ENCODE measurements at regions not wholly inside any gene's neighbourhood (a gene's known extent, or its start where the extent isn't known, plus 50 kb on each side); places are given as distances from the start of the nearest gene placed in this dataset.

- no peaks in the 10 kb centered on the region for H3K27me3 ChIP-seq (ENCODE audit: control insufficient read depth, insufficient read depth, low read length)
- H3K27ac ChIP-seq (ENCODE audit: low read length), result no peak overlapping the region
Measured at GRCh38 chr10:104563548-104563947, 77.5 kb upstream of the SORCS3 start.

DNA sequence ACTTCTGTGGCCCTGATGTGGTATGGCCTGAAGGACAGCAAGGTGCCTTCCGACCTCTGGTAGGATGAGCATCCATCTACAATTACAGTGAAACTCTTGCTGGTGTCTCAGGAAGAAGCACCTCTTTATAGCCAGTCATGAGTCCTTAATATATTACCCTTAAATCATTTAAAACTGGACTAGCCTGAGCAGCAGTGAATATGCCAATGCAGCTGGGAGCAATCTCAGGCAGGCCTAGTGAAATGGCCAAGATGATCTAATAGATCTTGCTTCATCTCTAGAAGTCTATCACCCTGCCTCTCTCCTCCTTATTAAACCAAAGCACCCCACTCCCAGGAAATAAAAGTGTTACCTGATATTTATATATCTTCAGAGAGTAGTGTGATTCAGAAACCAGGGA lies 66.7 kb upstream of the SORCS3 start:
- no CpG with 5 or more reads among the region's 1 CpG for WGBS (ENCODE audit: insufficient coverage, insufficient read length)
- Histone ChIP-seq H3K27me3 (ENCODE audit: control insufficient read depth, insufficient read depth, low read length) (no peaks in the 10 kb centered on the region), H3K4me1 (ENCODE audit: control insufficient read depth, insufficient read depth, low read length) (no peaks in the 10 kb centered on the region), H3K36me3 (ENCODE audit: control insufficient read depth, insufficient read depth, low read length) (no peaks in the 10 kb centered on the region), H3K9me3 (ENCODE audit: control insufficient read depth, insufficient read depth, low read length) (no peaks in the 10 kb centered on the region), H3K4me3 (ENCODE audit: low read length) (no peak overlapping the region), H3K27ac (ENCODE audit: low read length) (no peak overlapping the region)
- DNase-seq (ENCODE audit: low read depth, low spot score), result no peak

More at GRCh38 chr10:104563548-104563947, 77.5 kb upstream of the SORCS3 start:
- Histone ChIP-seq H3K36me3 (ENCODE audit: control insufficient read depth, insufficient read depth, low read length) (no peaks in the 10 kb centered on the region), H3K4me3 (ENCODE audit: low read length) (no peak overlapping the region), H3K9me3 (ENCODE audit: control insufficient read depth, insufficient read depth, low read length) (no peaks in the 10 kb centered on the region), H3K4me1 (ENCODE audit: control insufficient read depth, insufficient read depth, low read length) (no peaks in the 10 kb centered on the region)
- no peak for DNase-seq (ENCODE audit: low read depth, low spot score)

- Histone ChIP-seq H3K4me3 (ENCODE audit: low read length) (no peak overlapping the region), H3K4me1 (ENCODE audit: control insufficient read depth, insufficient read depth, low read length) (no peaks in the 10 kb centered on the region), H3K36me3 (ENCODE audit: control insufficient read depth, insufficient read depth, low read length) (no peaks in the 10 kb centered on the region), H3K9me3 (ENCODE audit: control insufficient read depth, insufficient read depth, low read length) (no peaks in the 10 kb centered on the region), H3K27ac (ENCODE audit: low read length) (no peak overlapping the region), H3K27me3 (ENCODE audit: control insufficient read depth, insufficient read depth, low read length) (no peaks in the 10 kb centered on the region)
- no peak for DNase-seq (ENCODE audit: low read depth, low spot score)
Measured at GRCh38 chr10:104574838-104575237, 66.3 kb upstream of the SORCS3 start.

DNA sequence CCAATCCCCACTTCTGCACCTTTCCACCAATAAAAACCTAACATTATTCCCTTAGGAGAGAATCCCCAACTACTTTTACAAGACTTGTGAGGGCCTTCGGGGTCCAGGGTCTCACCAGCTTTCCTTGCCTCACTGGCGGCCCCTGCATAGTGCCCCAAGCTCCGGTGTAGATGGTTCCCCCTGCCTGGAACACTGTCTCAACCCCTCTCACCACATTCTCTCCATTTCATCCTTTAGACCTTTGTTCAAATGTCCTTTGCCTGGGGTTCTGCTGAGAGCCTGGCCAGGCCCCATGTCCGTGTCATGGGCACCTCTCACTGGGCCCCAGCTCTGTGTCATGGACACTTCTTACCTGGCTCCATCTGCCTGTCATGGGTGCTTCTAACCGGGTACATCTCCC lies 64.5 kb upstream of the SORCS3 start:
- H3K9me3 ChIP-seq (ENCODE audit: control insufficient read depth, insufficient read depth, low read length), result no peaks in the 10 kb centered on the region
- no peaks in the 10 kb centered on the region for H3K36me3 ChIP-seq (ENCODE audit: control insufficient read depth, insufficient read depth, low read length)
- no peak for DNase-seq (ENCODE audit: low read depth, low spot score)
- H3K27me3 ChIP-seq (ENCODE audit: control insufficient read depth, insufficient read depth, low read length), result no peaks in the 10 kb centered on the region
- no peak overlapping the region for H3K27ac ChIP-seq (ENCODE audit: low read length)
- no CpG with 5 or more reads among the region's 5 CpGs for WGBS (ENCODE audit: insufficient coverage, insufficient read length)
- no peak overlapping the region for H3K4me3 ChIP-seq (ENCODE audit: low read length)
- no peaks in the 10 kb centered on the region for H3K4me1 ChIP-seq (ENCODE audit: control insufficient read depth, insufficient read depth, low read length)

DNA sequence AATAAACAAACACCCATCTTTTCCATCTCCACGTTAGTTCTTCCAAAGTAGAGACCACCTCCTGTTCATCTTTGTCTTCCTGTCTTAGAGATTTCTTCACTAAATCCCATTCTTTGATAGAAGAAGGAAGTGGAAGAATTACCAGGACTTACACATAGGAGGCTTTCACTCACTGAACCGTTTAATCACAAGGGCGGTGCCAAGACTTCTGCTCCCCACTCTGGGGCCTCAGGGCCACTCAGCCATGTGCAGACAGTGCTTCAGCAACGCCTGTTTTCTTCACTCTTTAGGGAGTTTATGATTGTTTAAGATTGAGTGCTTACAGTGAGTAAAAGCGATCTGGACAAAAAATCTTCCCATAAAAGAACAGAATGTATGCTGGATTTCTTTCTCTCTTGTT lies 63.9 kb upstream of the SORCS3 start:
- no peaks in the 10 kb centered on the region for H3K4me1 ChIP-seq (ENCODE audit: control insufficient read depth, insufficient read depth, low read length)
- no peaks in the 10 kb centered on the region for H3K36me3 ChIP-seq (ENCODE audit: control insufficient read depth, insufficient read depth, low read length)
- WGBS (ENCODE audit: insufficient coverage, insufficient read length), result no CpG with 5 or more reads among the region's 5 CpGs
- H3K27ac ChIP-seq (ENCODE audit: low read length), result no peak overlapping the region
- DNase-seq (ENCODE audit: low read depth, low spot score), result no peak
- H3K4me3 ChIP-seq (ENCODE audit: low read length), result no peak overlapping the region
- H3K27me3 ChIP-seq (ENCODE audit: control insufficient read depth, insufficient read depth, low read length), result no peaks in the 10 kb centered on the region
- H3K9me3 ChIP-seq (ENCODE audit: control insufficient read depth, insufficient read depth, low read length), result no peaks in the 10 kb centered on the region

- no peaks in the 10 kb centered on the region for H3K4me1 ChIP-seq (ENCODE audit: control insufficient read depth, insufficient read depth, low read length)
- no peak overlapping the region for H3K4me3 ChIP-seq (ENCODE audit: low read length)
- H3K36me3 ChIP-seq (ENCODE audit: control insufficient read depth, insufficient read depth, low read length), result no peaks in the 10 kb centered on the region
- H3K9me3 ChIP-seq (ENCODE audit: control insufficient read depth, insufficient read depth, low read length), result no peaks in the 10 kb centered on the region
- H3K27ac ChIP-seq (ENCODE audit: low read length), result no peak overlapping the region
- no peak for DNase-seq (ENCODE audit: low read depth, low spot score)
- no peaks in the 10 kb centered on the region for H3K27me3 ChIP-seq (ENCODE audit: control insufficient read depth, insufficient read depth, low read length)
- no CpG with 5 or more reads among the region's 12 CpGs for WGBS (ENCODE audit: insufficient coverage, insufficient read length)
Measured at GRCh38 chr10:104577861-104578521, 63.1 kb upstream of the SORCS3 start.

GRCh38 chr10:104578671-104579070 lies 62.4 kb upstream of the SORCS3 start:
- Histone ChIP-seq H3K9me3 (ENCODE audit: control insufficient read depth, insufficient read depth, low read length) (no peaks in the 10 kb centered on the region), H3K4me1 (ENCODE audit: control insufficient read depth, insufficient read depth, low read length) (no peaks in the 10 kb centered on the region), H3K27ac (ENCODE audit: low read length) (no peak overlapping the region), H3K36me3 (ENCODE audit: control insufficient read depth, insufficient read depth, low read length) (no peaks in the 10 kb centered on the region), H3K4me3 (ENCODE audit: low read length) (no peak overlapping the region), H3K27me3 (ENCODE audit: control insufficient read depth, insufficient read depth, low read length) (no peaks in the 10 kb centered on the region)
- DNase-seq (ENCODE audit: low read depth, low spot score), result no peak
- WGBS (ENCODE audit: insufficient coverage, insufficient read length), result no CpG with 5 or more reads among the region's 7 CpGs

DNA sequence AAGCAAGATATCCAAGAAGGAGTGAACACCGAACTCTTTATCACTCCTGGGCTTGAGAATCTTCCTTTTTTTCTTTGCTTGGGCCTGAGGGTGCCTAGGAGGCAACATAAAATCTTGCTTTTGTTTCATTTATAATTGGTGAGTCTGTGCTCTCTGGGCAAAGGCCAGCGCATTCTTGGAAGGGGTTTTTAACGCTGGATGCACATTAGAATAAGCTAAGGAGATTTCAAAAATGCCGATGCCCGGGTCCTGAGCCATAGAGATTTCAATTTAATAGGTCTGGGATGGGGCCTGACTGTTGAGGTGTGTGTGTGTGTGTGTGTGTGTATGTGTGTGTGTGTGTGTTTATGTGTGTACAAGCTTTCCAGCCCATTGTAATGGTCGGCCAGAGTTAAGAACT lies 62.0 kb upstream of the SORCS3 start:
- Histone ChIP-seq H3K27me3 (ENCODE audit: control insufficient read depth, insufficient read depth, low read length) (no peaks in the 10 kb centered on the region), H3K4me1 (ENCODE audit: control insufficient read depth, insufficient read depth, low read length) (no peaks in the 10 kb centered on the region), H3K27ac (ENCODE audit: low read length) (no peak overlapping the region), H3K4me3 (ENCODE audit: low read length) (no peak overlapping the region), H3K36me3 (ENCODE audit: control insufficient read depth, insufficient read depth, low read length) (no peaks in the 10 kb centered on the region), H3K9me3 (ENCODE audit: control insufficient read depth, insufficient read depth, low read length) (no peaks in the 10 kb centered on the region)
- WGBS (ENCODE audit: insufficient coverage, insufficient read length), result no CpG with 5 or more reads among the region's 6 CpGs
- DNase-seq (ENCODE audit: low read depth, low spot score), result no peak

DNA sequence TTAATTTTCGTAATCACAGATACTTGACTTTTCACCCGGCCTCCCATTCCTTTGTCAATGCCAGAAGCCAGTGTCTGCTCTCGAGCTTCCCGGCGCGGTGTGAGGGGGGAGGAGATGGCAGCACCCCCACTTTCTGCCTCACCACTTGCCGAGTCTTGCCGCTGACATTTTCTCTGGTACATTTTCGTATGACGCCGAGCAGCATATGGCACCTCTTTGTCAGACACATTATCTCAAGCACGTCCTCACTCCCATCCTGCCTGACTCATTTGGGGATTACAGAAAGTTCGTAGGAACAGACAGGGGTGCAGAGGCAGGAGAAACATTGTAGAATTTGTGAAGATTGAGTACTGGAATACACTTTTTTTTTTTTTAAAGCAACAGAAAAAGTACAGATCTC lies 60.8 kb upstream of the SORCS3 start:
- no CpG with 5 or more reads among the region's 13 CpGs for WGBS (ENCODE audit: insufficient coverage, insufficient read length)
- no peak overlapping the region for H3K27ac ChIP-seq (ENCODE audit: low read length)
- no peaks in the 10 kb centered on the region for H3K36me3 ChIP-seq (ENCODE audit: control insufficient read depth, insufficient read depth, low read length)
- no peak overlapping the region for H3K4me3 ChIP-seq (ENCODE audit: low read length)
- H3K27me3 ChIP-seq (ENCODE audit: control insufficient read depth, insufficient read depth, low read length), result no peaks in the 10 kb centered on the region
- no peaks in the 10 kb centered on the region for H3K9me3 ChIP-seq (ENCODE audit: control insufficient read depth, insufficient read depth, low read length)
- no peaks in the 10 kb centered on the region for H3K4me1 ChIP-seq (ENCODE audit: control insufficient read depth, insufficient read depth, low read length)
- DNase-seq (ENCODE audit: low read depth, low spot score), result no peak

- H3K4me1 ChIP-seq (ENCODE audit: control insufficient read depth, insufficient read depth, low read length), result no peaks in the 10 kb centered on the region
- DNase-seq (ENCODE audit: low read depth, low spot score), result peak; percentile 57
- no peaks in the 10 kb centered on the region for H3K36me3 ChIP-seq (ENCODE audit: control insufficient read depth, insufficient read depth, low read length)
- H3K9me3 ChIP-seq (ENCODE audit: control insufficient read depth, insufficient read depth, low read length), result no peaks in the 10 kb centered on the region
- no peak overlapping the region for H3K4me3 ChIP-seq (ENCODE audit: low read length)
- H3K27me3 ChIP-seq (ENCODE audit: control insufficient read depth, insufficient read depth, low read length), result no peaks in the 10 kb centered on the region
- WGBS (ENCODE audit: insufficient coverage, insufficient read length), result no CpG with 5 or more reads among the region's 20 CpGs
- H3K27ac ChIP-seq (ENCODE audit: low read length), result no peak overlapping the region
Measured at GRCh38 chr10:104580774-104581675, 60.1 kb upstream of the SORCS3 start.

Measured in iPS DF 6.9 (cell line).